ENCODE measurements at regions not wholly inside any gene's neighbourhood (a gene's known extent, or its start where the extent isn't known, plus 50 kb on each side); places are given as distances from the start of the nearest gene placed in this dataset.
"Not testable (repeated sequence)": the region's sequence is repeated elsewhere in the genome, so short reads cannot be mapped to it uniquely, and the experiment has no call there.

DNA sequence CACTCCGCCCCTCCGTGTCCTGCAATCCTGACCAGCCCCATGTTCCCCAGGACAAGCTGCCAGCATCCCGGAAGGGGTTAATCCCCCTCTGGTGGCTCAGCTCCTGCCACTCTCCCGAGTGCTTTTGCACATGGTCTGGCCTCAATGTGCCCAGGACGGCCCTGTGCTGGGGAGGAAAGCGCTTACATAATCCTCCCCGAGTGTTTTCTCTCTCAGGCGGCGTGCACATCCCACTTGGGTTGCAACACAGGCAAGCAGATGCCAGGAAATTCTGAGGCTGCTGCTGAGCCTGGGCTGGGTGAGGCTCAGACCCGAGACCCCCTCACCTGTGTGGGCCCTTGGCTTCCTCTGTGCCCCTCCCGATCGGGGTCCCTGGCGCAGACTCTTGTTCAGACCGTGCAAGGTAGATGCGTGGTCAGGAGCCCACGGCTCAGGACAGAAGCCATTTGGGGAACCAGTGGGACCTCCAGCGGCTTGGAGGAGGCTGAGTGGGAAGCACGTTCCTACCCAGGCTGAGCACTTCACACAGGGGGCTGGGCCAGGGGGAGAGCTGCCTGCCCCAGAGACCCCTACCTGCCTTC is 144.7 kb downstream of the LAT start:
- TF ChIP-seq, protein P1, sequence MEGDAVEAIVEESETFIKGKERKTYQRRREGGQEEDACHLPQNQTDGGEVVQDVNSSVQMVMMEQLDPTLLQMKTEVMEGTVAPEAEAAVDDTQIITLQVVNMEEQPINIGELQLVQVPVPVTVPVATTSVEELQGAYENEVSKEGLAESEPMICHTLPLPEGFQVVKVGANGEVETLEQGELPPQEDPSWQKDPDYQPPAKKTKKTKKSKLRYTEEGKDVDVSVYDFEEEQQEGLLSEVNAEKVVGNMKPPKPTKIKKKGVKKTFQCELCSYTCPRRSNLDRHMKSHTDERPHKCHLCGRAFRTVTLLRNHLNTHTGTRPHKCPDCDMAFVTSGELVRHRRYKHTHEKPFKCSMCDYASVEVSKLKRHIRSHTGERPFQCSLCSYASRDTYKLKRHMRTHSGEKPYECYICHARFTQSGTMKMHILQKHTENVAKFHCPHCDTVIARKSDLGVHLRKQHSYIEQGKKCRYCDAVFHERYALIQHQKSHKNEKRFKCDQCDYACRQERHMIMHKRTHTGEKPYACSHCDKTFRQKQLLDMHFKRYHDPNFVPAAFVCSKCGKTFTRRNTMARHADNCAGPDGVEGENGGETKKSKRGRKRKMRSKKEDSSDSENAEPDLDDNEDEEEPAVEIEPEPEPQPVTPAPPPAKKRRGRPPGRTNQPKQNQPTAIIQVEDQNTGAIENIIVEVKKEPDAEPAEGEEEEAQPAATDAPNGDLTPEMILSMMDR (IDR thresholded peaks at IDR 0.05), result not testable (repeated sequence)
- not testable (repeated sequence) for TF ChIP-seq POLR2A (IDR thresholded peaks at IDR 0.05)

Measured in body of pancreas (tissue), 4 donors.